GM10266 (cell line): ENCODE measurements at regions not wholly inside any gene's neighbourhood (a gene's known extent, or its start where the extent isn't known, plus 50 kb on each side); places are given as distances from the start of the nearest gene placed in this dataset.

ENCODE experiments used
- DNase-seq: peaks from one replicate; pipeline ENCODE4 v3.0.0; 2012; ENCODE audit errors: extremely low spot score
- CTCF ChIP-seq: IDR thresholded peaks from 2 replicates; pipeline ENCODE4 v1.5.1; 2012; ENCODE audit warnings: mild to moderate bottlenecking, low read depth; ENCODE audit not compliant: control insufficient read depth, insufficient read depth; ENCODE audit errors: missing control alignments

- no peak for TF ChIP-seq CTCF
Observed at GRCh38 chr7:72490301-72490700, 78.2 kb upstream of the CALN1 start.

GRCh38 chr7:72481934-72482333 lies 69.8 kb upstream of the CALN1 start:
- no peak for TF ChIP-seq CTCF
- no peak for DNase-seq

More at GRCh38 chr7:72490301-72490700, 78.2 kb upstream of the CALN1 start:
- DNase-seq = no peak

- no peak for TF ChIP-seq CTCF
Observed at GRCh38 chr7:72476608-72477305, 64.6 kb upstream of the CALN1 start.

GRCh38 chr7:72467237-72467636 lies 55.1 kb upstream of the CALN1 start:
- no peak for DNase-seq
- TF ChIP-seq CTCF = no peak

More at GRCh38 chr7:72476608-72477305, 64.6 kb upstream of the CALN1 start:
- DNase-seq = no peak

GRCh38 chr7:72466797-72467196 lies 54.7 kb upstream of the CALN1 start:
- DNase-seq = no peak
- no peak for TF ChIP-seq CTCF

- no peak for TF ChIP-seq CTCF
- no peak for DNase-seq
Observed at GRCh38 chr7:72465521-72465920, 53.4 kb upstream of the CALN1 start.

- no peak for TF ChIP-seq CTCF
- DNase-seq = no peak
Observed at GRCh38 chr7:72462311-72462710, 50.2 kb upstream of the CALN1 start.
